ENCODE measurements at regions not wholly inside any gene's neighbourhood (a gene's known extent, or its start where the extent isn't known, plus 50 kb on each side); places are given as distances from the start of the nearest gene placed in this dataset.
"Not testable (repeated sequence)": the region's sequence is repeated elsewhere in the genome, so short reads cannot be mapped to it uniquely, and the experiment has no call there.

- DNase-seq (ENCODE audit: low spot score), result no peak
Observed at GRCh38 chr1:87398641-87399040, 70.0 kb downstream of the LMO4 start.

DNA sequence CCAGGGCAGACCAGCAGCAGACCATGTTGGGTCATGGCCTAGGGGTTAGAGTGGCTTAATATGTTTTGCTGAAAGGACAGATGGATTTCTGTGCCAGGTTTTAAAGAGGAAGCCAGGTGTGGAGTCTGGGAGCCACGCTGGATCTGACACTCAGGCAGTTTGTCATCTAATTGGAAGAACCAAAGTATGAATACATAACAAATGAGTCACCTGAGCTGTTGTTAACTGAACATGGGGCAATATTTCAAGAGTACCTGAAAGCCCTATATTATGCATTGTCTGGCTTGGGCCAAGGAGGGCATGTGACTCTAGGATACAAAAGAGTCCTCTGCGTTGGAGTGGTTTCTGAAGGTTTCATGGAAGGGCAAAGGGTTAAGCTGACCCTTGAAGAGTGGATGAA, 70.6 kb downstream of the LMO4 start:
- no peak for DNase-seq (ENCODE audit: low spot score)

DNA sequence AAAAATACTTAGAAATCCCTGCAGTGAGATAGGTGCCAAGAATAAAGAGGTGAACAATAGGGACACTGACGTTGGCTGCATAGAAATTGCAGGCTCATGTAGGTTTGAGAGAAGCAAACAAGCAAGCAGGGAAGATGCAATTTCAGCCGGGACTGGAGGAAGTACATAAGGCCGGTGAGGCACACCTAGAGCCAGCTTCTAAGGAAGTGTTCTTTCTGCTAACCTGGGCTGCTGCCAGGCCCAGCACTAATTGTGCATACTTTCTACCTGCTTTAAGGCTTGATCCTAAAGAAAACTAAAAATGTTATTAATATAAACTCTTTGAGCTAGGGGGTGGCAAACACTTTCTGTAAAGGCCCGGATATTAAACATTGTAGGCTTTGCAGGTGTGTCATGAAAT, 71.0 kb downstream of the LMO4 start:
- no peak for DNase-seq (ENCODE audit: low spot score)

GRCh38 chr1:87400813-87401212, 72.1 kb downstream of the LMO4 start:
- no peak for DNase-seq (ENCODE audit: low spot score)

- DNase-seq (ENCODE audit: low spot score), result no peak
Observed at GRCh38 chr1:87402241-87403002, 73.7 kb downstream of the LMO4 start.

DNA sequence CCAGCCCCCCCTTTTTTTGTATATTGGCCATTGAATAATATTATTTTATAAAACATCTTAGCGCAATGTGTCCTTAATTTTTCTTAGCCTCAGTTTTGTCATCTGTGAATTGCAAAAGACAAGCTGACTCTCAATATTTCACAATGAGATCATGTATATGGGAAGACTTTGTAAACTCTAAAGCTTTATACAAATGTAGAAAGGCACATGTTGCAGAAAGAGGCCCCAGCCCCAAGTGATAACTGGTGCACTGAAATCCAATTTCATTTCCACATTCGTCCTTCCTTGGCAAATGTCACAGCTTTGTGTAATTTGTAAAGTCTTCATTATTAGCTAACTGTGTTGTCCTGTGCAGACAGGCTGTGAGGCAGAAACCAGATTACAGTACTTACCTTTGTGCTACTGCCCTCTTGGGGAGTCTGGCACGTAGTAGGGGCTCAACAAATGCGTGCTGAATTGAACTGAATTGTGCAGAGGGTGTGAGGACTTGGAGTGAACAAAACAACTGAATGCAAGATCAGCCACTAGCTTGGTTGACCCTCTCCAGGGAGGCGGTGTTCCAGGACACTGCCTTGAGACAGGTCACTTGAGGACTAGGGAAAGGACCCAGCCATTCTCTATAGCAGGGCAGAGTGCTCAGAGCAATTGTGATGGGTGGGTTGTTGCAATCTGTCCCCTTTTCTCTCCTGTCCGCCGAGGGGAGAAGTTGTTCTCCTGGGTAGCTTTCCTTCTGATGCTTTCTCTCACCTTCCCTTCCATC, 74.6 kb downstream of the LMO4 start:
- DNase-seq (ENCODE audit: low spot score), result no peak

GRCh38 chr1:87404296-87404695, 75.6 kb downstream of the LMO4 start:
- no peak for DNase-seq (ENCODE audit: low spot score)

DNA sequence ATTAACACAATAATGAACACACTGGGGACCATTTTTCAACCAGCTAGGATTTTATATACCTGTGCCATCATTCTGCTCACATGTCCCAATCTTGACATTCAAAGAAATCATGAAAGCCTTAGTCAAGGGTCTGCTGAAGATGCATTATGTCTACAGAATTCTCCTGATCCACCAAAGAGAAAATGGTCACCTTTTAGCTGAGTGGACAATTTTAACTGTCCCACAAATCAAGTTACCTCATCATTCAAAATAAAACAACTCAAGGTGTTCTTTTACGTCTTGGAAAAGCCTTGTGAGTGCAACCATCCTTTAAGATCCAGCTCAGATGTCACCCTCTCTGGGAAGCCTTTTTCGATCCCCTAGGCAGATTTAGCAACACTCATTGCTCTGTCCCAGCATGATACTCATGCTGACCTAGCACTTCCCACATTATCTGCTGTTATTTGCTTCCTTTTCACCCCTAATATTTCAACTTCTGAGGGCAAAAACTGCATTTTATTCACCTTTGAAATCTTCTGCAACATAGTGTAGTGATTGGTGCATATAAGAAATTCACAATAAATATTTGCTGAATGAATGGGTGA, 80.1 kb downstream of the LMO4 start:
- no peak for DNase-seq (ENCODE audit: low spot score)

DNA sequence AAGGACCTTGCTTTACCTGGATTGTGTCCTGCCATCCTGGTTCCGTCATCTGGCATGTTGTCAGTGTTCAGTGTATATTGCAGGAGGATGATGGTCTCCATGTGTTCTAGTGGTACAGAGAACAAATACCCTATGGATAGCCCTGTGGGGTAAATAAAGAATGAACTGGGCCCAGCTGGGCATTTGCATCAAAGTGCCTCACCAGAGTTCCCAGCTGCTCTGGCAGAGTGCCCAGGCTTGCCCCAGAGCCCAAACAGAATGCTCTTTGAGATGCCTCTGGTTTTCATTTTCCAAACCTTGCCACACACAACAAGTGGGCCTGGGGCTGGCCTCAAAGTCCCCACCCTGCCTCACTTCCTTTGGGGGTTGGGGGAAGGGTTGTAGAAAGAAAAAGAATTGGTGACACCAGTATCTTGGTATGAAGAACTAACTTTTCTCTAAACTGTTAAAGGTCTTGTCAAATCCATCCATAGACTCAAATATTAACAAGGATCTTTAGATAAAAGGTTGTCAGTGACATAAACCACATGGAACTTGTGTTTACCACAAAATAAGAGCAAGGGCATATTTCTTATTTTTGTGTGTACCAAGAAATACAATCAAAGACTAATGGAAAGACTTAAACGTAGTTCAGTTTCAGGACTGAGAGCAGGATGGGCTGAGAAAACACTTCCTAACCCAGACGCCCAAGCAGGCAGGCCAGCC, 82.2 kb downstream of the LMO4 start:
- peak; percentile 14 for DNase-seq (ENCODE audit: low spot score)

DNA sequence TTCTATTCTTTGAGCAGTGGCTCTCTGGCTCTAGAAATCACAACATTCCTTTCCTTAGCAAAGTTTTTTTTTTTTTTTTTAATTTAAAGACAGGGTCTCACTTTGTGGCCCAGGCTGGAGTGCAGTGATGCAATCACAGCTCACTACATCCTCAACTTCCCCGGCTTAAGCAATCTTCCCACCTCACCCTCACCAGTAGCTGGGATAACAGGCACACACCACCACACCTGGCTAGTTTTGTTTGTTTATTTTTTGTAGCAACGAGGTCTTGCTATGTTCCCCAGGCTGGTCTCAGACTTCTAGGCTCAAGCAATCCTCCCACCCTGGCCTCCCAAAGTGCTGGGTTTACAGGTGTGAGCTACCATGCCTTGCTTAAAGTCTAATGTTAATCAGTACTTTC, 85.2 kb downstream of the LMO4 start:
- not testable (repeated sequence) for DNase-seq (ENCODE audit: low spot score)

- DNase-seq (ENCODE audit: low spot score), result no peak
Observed at GRCh38 chr1:87418048-87418447, 89.4 kb downstream of the LMO4 start.

DNA sequence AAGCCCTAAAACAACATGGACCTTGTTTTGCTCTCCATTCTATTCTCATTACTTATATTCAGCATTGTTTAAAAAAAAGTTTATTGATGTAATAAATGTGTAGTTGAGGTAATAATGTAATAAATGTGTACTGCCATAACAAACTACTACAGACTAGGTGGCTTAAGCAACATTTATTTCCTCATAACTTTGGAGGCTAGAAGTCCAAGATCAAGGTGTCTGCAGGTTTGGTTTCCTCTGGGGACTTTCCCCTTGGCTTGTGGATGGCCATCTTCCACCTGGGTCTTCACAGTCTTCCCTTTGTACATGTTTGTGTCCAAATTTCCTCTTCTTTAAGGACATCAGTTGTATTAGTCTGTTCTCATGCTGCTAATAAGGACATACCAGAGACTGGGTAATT, 93.1 kb downstream of the LMO4 start:
- no peak for DNase-seq (ENCODE audit: low spot score)

DNA sequence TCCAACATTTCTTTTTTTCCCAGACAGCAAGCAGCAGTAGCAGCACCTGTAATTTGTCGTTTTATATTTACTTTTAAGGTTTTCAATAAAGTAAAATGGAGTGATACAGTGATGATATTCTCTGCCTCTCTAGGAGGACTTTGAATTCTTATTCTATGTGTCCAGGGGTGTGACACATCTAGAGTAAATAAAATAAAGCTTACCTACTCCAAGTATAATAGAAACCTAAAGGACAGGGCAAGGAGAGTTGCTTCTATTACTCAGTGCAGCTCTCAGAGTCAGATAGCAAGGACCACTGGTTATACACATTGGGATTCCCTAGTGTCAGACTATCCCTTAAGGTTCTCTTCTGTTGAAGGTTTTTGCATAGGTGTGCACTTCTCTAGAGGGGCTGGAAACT, 95.9 kb downstream of the LMO4 start:
- no peak for DNase-seq (ENCODE audit: low spot score)

GRCh38 chr1:87426463-87427249, 98.0 kb downstream of the LMO4 start:
- no peak for DNase-seq (ENCODE audit: low spot score)

DNA sequence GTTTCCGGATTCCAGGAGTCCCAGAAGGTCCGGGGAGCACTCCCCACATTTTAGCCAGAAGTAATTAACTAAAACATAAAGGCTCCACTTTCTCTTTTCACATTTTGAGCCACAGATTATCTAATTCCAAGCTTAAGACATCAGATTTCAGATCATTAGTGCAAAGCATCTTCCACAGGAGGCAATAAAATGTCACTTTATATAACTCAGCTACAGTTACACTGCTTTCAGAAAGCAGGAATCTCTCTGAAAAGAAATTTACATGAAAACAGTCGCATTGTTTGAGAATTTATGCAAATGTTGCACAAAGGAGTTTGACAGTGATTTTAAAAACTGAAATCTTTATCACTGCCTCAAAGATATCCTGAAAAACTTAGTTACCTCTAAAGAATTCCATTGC, 99.7 kb downstream of the LMO4 start:
- DNase-seq (ENCODE audit: low spot score), result no peak

DNA sequence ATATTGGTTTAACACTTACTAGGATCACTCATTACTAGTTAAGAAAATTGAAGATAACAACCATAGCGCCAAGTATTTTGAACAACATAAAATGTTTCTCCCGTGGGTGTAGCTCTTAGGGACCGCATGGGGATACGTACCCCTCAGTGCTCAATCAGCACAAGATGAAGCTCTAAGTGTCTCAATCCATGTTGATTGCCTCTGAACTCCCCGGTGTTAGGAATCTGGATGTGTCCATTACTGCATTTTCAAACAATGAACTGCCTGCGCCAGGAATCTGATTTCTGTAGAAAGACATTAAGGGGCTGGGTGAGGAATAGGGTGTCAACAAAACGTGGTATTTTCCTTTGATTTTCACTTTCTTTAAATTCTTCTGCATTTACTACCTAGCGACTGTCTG, 100.2 kb downstream of the LMO4 start:
- DNase-seq (ENCODE audit: low spot score), result no peak

GRCh38 chr1:87432685-87433084, 104.0 kb downstream of the LMO4 start:
- DNase-seq (ENCODE audit: low spot score), result no peak

GRCh38 chr1:87433101-87433500, 104.4 kb downstream of the LMO4 start:
- not testable (repeated sequence) for DNase-seq (ENCODE audit: low spot score)

DNA sequence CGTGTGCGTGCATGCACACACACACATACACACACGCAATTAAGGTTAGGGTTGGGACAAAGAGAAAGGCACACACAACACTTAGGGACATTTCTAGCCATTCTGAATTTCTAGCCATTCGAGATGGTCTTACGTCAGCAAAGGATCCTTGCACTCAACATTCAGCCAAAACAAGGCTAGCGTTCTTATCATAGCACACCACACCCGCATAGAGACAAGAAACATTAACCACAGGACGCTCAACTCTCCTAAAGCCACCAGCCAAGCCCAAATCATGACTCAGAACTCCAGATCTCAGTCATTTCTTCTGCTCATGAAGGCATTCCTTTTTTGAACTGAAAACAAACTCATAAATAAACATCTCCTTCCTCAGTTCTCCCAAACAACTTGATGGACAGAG, 106.8 kb downstream of the LMO4 start:
- DNase-seq (ENCODE audit: low spot score), result peak; percentile 54

DNA sequence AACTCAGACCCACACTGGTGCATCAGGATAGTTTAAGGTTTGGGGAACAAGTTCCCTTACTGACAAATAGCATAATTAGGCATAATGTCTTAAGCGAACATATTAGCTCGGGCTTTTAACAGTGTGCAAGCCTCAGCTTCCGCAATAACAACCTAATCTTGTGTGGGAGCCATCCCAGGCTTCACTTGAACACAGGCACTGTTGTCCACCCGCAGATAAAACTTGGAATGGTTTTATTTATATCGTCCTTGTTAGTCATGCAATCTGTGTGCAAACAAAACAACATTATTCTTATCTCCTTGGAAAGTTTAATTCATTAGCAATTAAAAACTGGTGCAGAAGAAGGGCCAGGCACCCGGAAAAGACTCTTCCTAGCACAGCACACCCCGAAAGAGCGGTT, 107.4 kb downstream of the LMO4 start:
- DNase-seq (ENCODE audit: low spot score), result not testable (repeated sequence)

- no peak for DNase-seq (ENCODE audit: low spot score)
Observed at GRCh38 chr1:87436534-87436933, 107.9 kb downstream of the LMO4 start.
